ENCODE measurements at regions not wholly inside any gene's neighbourhood (a gene's known extent, or its start where the extent isn't known, plus 50 kb on each side); places are given as distances from the start of the nearest gene placed in this dataset.
"Not testable (repeated sequence)": the region's sequence is repeated elsewhere in the genome, so short reads cannot be mapped to it uniquely, and the experiment has no call there.

DNA sequence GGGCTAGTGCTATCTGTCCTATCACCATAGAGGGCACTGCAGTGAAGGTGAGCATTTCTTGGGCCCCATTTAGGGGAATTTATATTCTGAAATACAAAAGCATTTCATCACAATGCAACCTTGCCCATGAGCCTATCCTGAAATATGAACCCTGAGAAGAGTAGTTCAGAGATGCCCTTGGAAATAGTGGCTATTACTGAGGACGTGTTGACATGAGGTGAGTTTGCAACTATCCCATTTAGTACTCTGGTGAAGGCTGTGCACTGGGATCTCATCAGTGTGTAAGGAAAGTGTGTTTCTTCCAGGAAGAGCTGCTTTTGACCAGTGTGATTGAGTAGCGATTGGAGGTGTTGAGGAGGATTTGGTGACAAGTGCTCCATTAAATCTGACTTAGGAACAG lies 149.3 kb upstream of the EOLA2 start:
- Histone ChIP-seq H3K27ac (ENCODE audit: low read length, poor library complexity, severe bottlenecking) (no peak overlapping the region), H3K27me3 (ENCODE audit: control insufficient read depth in 1 of 2, insufficient read depth in 1 of 2, low read length in 2 of 2) (no peaks in the 10 kb centered on the region), H3K9me3 (ENCODE audit: control insufficient read depth, low read length) (no peaks in the 10 kb centered on the region), H3K23ac (ENCODE audit: low read length in 2 of 2) (no peak overlapping the region), H3K36me3 (ENCODE audit: control insufficient read depth in 1 of 2, insufficient read depth in 2 of 2, low read depth in 1 of 2, low read length in 2 of 2) (no peaks in the 10 kb centered on the region), H2AK5ac (ENCODE audit: low read length, severe bottlenecking) (no peak overlapping the region), H3K79me1 (replicated peaks; ENCODE audit: low read length, poor library complexity, severe bottlenecking) (no peaks in the 10 kb centered on the region), H3K18ac (ENCODE audit: low read depth in 1 of 2, low read length in 2 of 2) (no peak overlapping the region), H2BK5ac (ENCODE audit: low read depth, low read length, poor library complexity, severe bottlenecking) (no peak overlapping the region), H2BK12ac (ENCODE audit: low read length in 2 of 2) (no peak overlapping the region), H3K9ac (ENCODE audit: low read length) (no peak overlapping the region), H4K8ac (ENCODE audit: low read length) (no peak overlapping the region), H3K4ac (ENCODE audit: low read depth in 1 of 2, low read length in 2 of 2) (no peak overlapping the region), H3K4me1 (ENCODE audit: control insufficient read depth, insufficient read depth, low read depth, low read length) (peaks cover 4% of the 10 kb centered on the region), H2BK120ac (ENCODE audit: low read depth, low read length) (no peak overlapping the region), H3K4me3 (ENCODE audit: insufficient read depth in 1 of 2, low read depth in 1 of 2, low read length in 2 of 2) (no peak overlapping the region), H2AFZ (ENCODE audit: low read depth, low read length) (no peak overlapping the region), H2BK15ac (ENCODE audit: low read depth, poor library complexity, severe bottlenecking) (no peak overlapping the region), H3K14ac (ENCODE audit: low read length in 2 of 2) (no peak overlapping the region), H3K4me2 (ENCODE audit: low read length, poor library complexity, severe bottlenecking) (no peak overlapping the region), H4K91ac (ENCODE audit: low read length) (no peak overlapping the region)
- no peak for DNase-seq
- 94% methylated on average over 1 of the region's 2 CpGs for WGBS

DNA sequence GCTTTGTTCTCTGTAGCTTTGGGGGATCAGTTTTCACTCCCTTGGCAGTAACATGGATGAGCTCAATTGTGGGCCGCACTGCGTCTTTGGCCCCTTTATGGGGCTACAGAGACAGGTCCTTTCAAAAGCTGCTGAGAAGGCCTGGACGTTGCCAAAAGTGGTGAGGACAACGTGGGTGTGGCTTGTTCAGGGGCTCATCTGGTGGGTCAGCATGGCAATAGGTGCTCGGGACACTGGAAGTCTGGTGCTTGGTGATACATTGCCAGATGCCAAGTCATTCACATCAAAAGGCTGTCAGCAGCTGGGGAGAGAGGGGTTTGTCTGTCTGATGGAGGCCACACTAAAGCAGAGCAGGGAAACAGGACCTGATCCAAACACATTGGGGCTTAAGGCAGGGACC lies 149.8 kb upstream of the EOLA2 start:
- no peak overlapping the region for H2BK15ac ChIP-seq (ENCODE audit: low read depth, poor library complexity, severe bottlenecking)
- DNase-seq: no peak
- peaks cover 4% of the 10 kb centered on the region for H3K4me1 ChIP-seq (ENCODE audit: control insufficient read depth, insufficient read depth, low read depth, low read length)
- no peak overlapping the region for H3K9ac ChIP-seq (ENCODE audit: low read length)
- no peak overlapping the region for H3K4me2 ChIP-seq (ENCODE audit: low read length, poor library complexity, severe bottlenecking)
- no peak overlapping the region for H3K14ac ChIP-seq (ENCODE audit: low read length in 2 of 2)
- no peak overlapping the region for H2BK5ac ChIP-seq (ENCODE audit: low read depth, low read length, poor library complexity, severe bottlenecking)
- no peak overlapping the region for H2AK5ac ChIP-seq (ENCODE audit: low read length, severe bottlenecking)
- no peak overlapping the region for H3K18ac ChIP-seq (ENCODE audit: low read depth in 1 of 2, low read length in 2 of 2)
- no peaks in the 10 kb centered on the region for H3K79me1 ChIP-seq (replicated peaks; ENCODE audit: low read length, poor library complexity, severe bottlenecking)
- H3K9me3 ChIP-seq (ENCODE audit: control insufficient read depth, low read length): no peaks in the 10 kb centered on the region
- peaks cover 0 to 4% of the 10 kb centered on the region in 2 experiments for H3K27me3 ChIP-seq (ENCODE audit: control insufficient read depth in 1 of 2, insufficient read depth in 1 of 2, low read length in 2 of 2)
- H4K91ac ChIP-seq (ENCODE audit: low read length): no peak overlapping the region
- H2BK12ac ChIP-seq (ENCODE audit: low read length in 2 of 2): no peak overlapping the region
- H2BK120ac ChIP-seq (ENCODE audit: low read depth, low read length): no peak overlapping the region
- no peak overlapping the region for H3K4me3 ChIP-seq (ENCODE audit: insufficient read depth in 1 of 2, low read depth in 1 of 2, low read length in 2 of 2)
- no peak overlapping the region for H3K27ac ChIP-seq (ENCODE audit: low read length, poor library complexity, severe bottlenecking)
- 90% methylated on average over 5 of the region's 5 CpGs for WGBS
- H3K36me3 ChIP-seq (ENCODE audit: control insufficient read depth in 1 of 2, insufficient read depth in 2 of 2, low read depth in 1 of 2, low read length in 2 of 2): no peaks in the 10 kb centered on the region
- H3K4ac ChIP-seq (ENCODE audit: low read depth in 1 of 2, low read length in 2 of 2): no peak overlapping the region
- no peak overlapping the region for H3K23ac ChIP-seq (ENCODE audit: low read length in 2 of 2)
- no peak overlapping the region for H4K8ac ChIP-seq (ENCODE audit: low read length)
- H2AFZ ChIP-seq (ENCODE audit: low read depth, low read length): no peak overlapping the region

DNA sequence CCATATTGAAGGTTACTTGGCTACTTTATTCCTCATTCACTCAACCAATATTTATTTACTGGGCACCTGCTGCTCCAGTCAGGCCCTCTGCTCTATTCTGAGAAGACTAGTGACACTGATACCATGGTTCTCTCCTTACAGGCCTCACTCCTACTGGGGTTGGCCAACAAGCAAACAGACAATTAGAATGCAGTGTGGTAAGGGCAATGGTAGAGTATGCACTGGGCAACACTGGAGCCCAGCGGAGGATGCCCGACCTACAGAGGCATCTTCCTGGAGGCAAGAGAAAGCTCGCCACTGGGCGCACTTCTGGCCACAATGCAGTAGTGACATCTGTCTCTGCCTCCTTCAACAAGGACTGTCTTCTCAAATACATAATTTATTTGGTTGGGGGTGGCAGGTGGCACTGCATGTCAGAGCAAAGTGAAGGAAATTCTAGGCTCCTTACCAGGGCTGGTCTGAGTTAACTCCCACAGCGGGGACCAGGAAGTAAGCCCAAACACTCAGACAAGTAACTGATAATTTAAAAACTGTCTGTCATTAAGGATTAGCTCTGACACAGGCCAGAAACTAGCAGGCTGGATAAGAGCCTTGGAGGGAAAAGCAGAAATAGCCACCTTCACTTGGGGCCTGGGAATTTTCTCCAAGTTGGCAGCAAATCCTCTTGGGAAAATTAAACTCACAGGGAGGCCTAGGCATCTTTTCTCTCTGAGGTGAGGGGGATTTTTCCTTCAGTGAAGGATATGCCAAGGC lies 150.7 kb upstream of the EOLA2 start:
- H3K9me3 ChIP-seq (ENCODE audit: control insufficient read depth, low read length): no peaks in the 10 kb centered on the region
- H4K91ac ChIP-seq (ENCODE audit: low read length): no peak overlapping the region
- H2BK5ac ChIP-seq (ENCODE audit: low read depth, low read length, poor library complexity, severe bottlenecking): no peak overlapping the region
- no peaks in the 10 kb centered on the region for H3K79me1 ChIP-seq (replicated peaks; ENCODE audit: low read length, poor library complexity, severe bottlenecking)
- no peak overlapping the region for H4K8ac ChIP-seq (ENCODE audit: low read length)
- no peak overlapping the region for H2AK5ac ChIP-seq (ENCODE audit: low read length, severe bottlenecking)
- 80% methylated on average over 1 of the region's 5 CpGs for WGBS
- H2BK120ac ChIP-seq (ENCODE audit: low read depth, low read length): no peak overlapping the region
- peaks cover 0 to 5% of the 10 kb centered on the region in 2 experiments for H3K27me3 ChIP-seq (ENCODE audit: control insufficient read depth in 1 of 2, insufficient read depth in 1 of 2, low read length in 2 of 2)
- no peak overlapping the region for H3K9ac ChIP-seq (ENCODE audit: low read length)
- no peak overlapping the region for H3K23ac ChIP-seq (ENCODE audit: low read length in 2 of 2)
- peaks cover 4% of the 10 kb centered on the region for H3K4me1 ChIP-seq (ENCODE audit: control insufficient read depth, insufficient read depth, low read depth, low read length)
- peak overlapping the region in 1 of 2 experiments; percentile 12 for H3K18ac ChIP-seq (ENCODE audit: low read depth in 1 of 2, low read length in 2 of 2)
- H3K36me3 ChIP-seq (ENCODE audit: control insufficient read depth in 1 of 2, insufficient read depth in 2 of 2, low read depth in 1 of 2, low read length in 2 of 2): no peaks in the 10 kb centered on the region
- no peak overlapping the region for H3K4me3 ChIP-seq (ENCODE audit: insufficient read depth in 1 of 2, low read depth in 1 of 2, low read length in 2 of 2)
- no peak for DNase-seq
- H3K4me2 ChIP-seq (ENCODE audit: low read length, poor library complexity, severe bottlenecking): no peak overlapping the region
- no peak overlapping the region for H2BK12ac ChIP-seq (ENCODE audit: low read length in 2 of 2)
- no peak overlapping the region for H3K14ac ChIP-seq (ENCODE audit: low read length in 2 of 2)
- H2AFZ ChIP-seq (ENCODE audit: low read depth, low read length): no peak overlapping the region
- no peak overlapping the region for H2BK15ac ChIP-seq (ENCODE audit: low read depth, poor library complexity, severe bottlenecking)
- peak overlapping the region in 1 of 2 experiments; percentile 51 for H3K4ac ChIP-seq (ENCODE audit: low read depth in 1 of 2, low read length in 2 of 2)
- no peak overlapping the region for H3K27ac ChIP-seq (ENCODE audit: low read length, poor library complexity, severe bottlenecking)

DNA sequence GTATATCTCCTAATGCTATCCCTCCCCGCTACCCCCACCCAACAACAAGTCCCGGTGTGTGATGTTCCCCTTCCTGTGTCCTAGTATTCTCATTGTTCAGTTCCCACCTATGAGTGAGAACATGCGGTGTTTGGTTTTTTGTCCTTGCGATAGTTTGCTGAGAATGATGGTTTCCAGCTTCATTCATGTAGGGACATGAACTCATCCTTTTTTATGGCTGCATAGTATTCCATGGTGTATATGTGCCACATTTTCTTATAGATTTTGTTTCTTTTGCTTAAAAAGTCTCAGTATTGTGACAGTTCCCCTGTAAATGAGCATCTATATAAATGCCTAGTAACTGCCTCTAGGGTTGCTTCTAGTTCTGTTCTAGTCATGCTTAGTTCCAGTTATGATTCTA lies 153.0 kb upstream of the EOLA2 start:
- not testable (repeated sequence) for DNase-seq; H2AK5ac ChIP-seq (ENCODE audit: low read length, severe bottlenecking); H2BK12ac ChIP-seq (ENCODE audit: low read length in 2 of 2); H3K79me1 ChIP-seq (replicated peaks; ENCODE audit: low read length, poor library complexity, severe bottlenecking); H3K36me3 ChIP-seq (ENCODE audit: control insufficient read depth in 1 of 2, insufficient read depth in 2 of 2, low read depth in 1 of 2, low read length in 2 of 2); H3K27me3 ChIP-seq (ENCODE audit: control insufficient read depth in 1 of 2, insufficient read depth in 1 of 2, low read length in 2 of 2); H3K4ac ChIP-seq (ENCODE audit: low read depth in 1 of 2, low read length in 2 of 2); H3K4me1 ChIP-seq (ENCODE audit: control insufficient read depth, insufficient read depth, low read depth, low read length); H2BK120ac ChIP-seq (ENCODE audit: low read depth, low read length); H3K27ac ChIP-seq (ENCODE audit: low read length, poor library complexity, severe bottlenecking); H3K9ac ChIP-seq (ENCODE audit: low read length); H3K18ac ChIP-seq (ENCODE audit: low read depth in 1 of 2, low read length in 2 of 2); H4K8ac ChIP-seq (ENCODE audit: low read length); H4K91ac ChIP-seq (ENCODE audit: low read length); H3K23ac ChIP-seq (ENCODE audit: low read length in 2 of 2); H3K14ac ChIP-seq (ENCODE audit: low read length in 2 of 2); H2BK5ac ChIP-seq (ENCODE audit: low read depth, low read length, poor library complexity, severe bottlenecking); H3K4me2 ChIP-seq (ENCODE audit: low read length, poor library complexity, severe bottlenecking); H2BK15ac ChIP-seq (ENCODE audit: low read depth, poor library complexity, severe bottlenecking); H3K9me3 ChIP-seq (ENCODE audit: control insufficient read depth, low read length); H3K4me3 ChIP-seq (ENCODE audit: insufficient read depth in 1 of 2, low read depth in 1 of 2, low read length in 2 of 2); H2AFZ ChIP-seq (ENCODE audit: low read depth, low read length)
- WGBS: no CpG with 5 or more reads among the region's 4 CpGs
